ENCODE measurements at regions not wholly inside any gene's neighbourhood (a gene's known extent, or its start where the extent isn't known, plus 50 kb on each side); places are given as distances from the start of the nearest gene placed in this dataset.

- no peak for DNase-seq (ENCODE audit: extremely low read depth, low read depth)
Observed at GRCh38 chr10:125514206-125515162, 168.5 kb downstream of the TEX36 start.

- DNase-seq (ENCODE audit: extremely low read depth, low read depth) = no peak
Observed at GRCh38 chr10:125513429-125514182, 169.4 kb downstream of the TEX36 start.

- DNase-seq (ENCODE audit: extremely low read depth, low read depth) = no peak
Observed at GRCh38 chr10:125510998-125511397, 172.0 kb downstream of the TEX36 start.

DNA sequence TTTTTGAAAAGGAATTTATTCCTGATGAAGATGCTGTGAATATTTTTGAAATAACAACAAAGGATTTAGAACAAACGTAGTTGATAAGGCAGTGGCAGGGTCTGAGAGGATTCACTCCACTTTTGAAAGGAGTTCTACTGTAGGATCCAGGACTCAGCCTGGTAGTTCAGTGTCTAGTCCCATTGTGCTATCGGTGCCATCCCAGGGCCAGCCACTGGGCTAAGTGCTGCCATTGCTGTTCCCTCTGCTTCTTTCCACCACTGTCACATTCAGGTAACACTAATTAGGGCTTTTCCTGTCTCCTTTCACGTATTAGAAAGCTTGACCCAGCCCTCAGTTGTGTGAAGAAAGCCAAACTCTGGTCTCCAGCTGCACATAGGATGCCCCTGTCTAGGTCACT, 177.3 kb downstream of the TEX36 start:
- no peak for DNase-seq (ENCODE audit: extremely low read depth, low read depth)

GRCh38 chr10:125502276-125502675, 180.7 kb downstream of the TEX36 start:
- no peak for DNase-seq (ENCODE audit: extremely low read depth, low read depth)

- DNase-seq (ENCODE audit: extremely low read depth, low read depth) = no peak
Observed at GRCh38 chr10:125495386-125495785, 187.6 kb downstream of the TEX36 start.

- DNase-seq (ENCODE audit: extremely low read depth, low read depth) = no peak
Observed at GRCh38 chr10:125494651-125495239, 188.2 kb downstream of the TEX36 start.

DNA sequence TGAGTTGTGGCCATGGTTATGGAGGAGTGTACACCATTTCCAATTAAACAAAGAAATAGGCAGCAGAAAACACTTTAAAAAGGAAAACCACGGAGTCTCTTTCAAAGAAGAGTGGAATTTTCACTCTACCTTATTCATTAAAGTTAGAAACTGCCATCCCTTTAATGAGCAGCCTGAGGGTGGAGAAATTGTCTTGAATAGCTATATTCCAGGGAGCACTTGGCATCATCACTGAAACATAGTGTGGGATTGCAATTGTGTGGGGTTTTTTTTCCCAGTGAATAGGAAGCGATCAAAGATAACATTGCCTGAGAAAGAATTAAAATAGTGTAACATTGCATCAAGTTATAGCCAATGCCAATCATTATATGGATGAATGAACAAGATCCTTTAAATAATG, 191.6 kb downstream of the TEX36 start:
- DNase-seq (ENCODE audit: extremely low read depth, low read depth) = no peak

GRCh38 chr10:125489731-125490130, 193.2 kb downstream of the TEX36 start:
- DNase-seq (ENCODE audit: extremely low read depth, low read depth) = no peak

- DNase-seq (ENCODE audit: extremely low read depth, low read depth) = no peak
Observed at GRCh38 chr10:125485665-125486064, 197.3 kb downstream of the TEX36 start.

GRCh38 chr10:125484035-125484732, 198.8 kb downstream of the TEX36 start:
- DNase-seq (ENCODE audit: extremely low read depth, low read depth) = no peak

DNA sequence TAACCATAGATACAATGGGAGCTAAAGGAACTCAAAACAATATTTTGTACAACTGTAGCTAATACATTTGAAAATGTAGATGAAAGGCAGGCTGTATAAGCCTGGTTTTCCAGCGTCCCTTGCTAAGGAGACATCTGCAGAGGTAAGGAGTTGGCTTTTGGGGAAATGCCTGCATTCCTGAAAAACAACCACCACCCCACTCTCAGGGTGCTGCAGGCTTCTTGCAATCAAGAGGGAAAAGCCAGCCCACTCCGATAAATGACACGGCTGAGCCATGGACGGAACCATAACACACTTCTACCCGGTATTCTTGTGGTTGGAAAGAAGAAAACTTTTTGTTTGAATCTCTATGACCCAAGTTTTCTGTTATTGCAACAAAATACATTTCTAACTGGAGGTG, 200.3 kb downstream of the TEX36 start:
- DNase-seq (ENCODE audit: extremely low read depth, low read depth) = no peak

GRCh38 chr10:125482108-125482507, 200.9 kb downstream of the TEX36 start:
- DNase-seq (ENCODE audit: extremely low read depth, low read depth) = no peak

DNA sequence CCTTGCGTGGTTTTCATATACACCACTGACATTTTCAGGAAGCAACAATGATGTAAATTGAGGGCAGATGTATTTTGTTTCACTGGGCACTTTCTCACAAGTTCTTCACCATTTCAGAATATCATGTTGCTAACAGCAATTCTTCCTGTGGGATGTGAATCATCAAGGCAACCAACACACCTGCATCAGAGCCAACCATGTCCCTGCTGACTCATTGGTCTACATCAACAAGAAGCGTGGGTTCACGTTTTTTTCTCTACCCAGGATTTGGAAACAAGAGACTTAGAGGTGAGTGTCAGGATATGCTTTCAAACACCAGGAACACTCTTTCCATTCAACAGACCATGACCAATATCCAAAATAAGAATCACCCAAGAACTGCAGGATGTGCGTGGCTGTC, 203.9 kb downstream of the TEX36 start:
- DNase-seq (ENCODE audit: extremely low read depth, low read depth) = no peak

DNA sequence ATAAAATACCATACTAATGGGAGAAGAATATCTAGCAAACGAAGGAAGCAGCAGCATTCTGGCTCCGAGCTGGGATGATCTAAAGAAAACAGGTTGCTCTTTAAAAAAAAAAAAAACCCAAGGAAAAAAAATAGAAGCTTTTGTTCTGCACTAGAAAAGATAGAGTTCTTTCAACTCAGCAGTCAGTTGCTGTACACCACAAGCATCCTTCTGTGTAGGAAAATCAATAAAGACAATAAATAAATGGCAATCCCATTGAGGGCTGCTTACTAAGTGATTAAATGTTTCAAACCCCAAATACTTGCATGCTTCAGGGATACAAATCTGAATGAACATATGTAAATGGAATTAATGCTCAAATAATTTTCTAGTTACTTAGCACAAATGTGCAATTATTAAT, 207.1 kb downstream of the TEX36 start:
- DNase-seq (ENCODE audit: extremely low read depth, low read depth) = no peak

DNA sequence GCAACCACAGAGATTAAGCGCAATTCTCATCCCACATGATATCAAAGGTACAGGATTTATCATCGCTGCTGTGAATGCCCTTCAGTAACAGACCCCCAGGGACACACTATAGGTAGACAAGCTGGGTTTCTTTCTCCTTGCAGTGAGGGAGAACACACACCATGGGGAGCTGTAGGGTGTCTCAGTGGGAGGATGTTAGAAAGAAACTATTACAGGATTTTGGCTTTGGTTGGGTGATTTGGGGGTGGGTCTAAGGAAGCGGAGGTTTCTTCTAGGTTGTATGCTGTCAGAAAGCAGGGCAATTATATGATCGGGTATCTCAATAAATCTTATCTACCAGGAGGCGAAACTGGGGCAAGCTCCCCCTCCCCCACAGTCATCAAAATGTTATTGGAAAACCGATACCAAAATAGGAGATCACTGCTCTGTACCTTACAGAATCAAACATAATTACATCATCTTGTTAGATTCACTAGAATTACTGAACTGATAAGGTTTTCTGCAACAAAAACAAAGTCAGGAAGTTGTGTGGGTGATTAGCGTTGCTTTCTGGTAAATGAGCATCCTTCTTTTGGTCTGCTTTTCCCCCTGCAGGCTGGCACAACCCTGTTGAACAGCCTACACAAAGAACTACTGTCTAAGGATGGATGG, 209.7 kb downstream of the TEX36 start:
- DNase-seq (ENCODE audit: extremely low read depth, low read depth) = no peak

- no peak for DNase-seq (ENCODE audit: extremely low read depth, low read depth)
Observed at GRCh38 chr10:125472010-125472607, 210.9 kb downstream of the TEX36 start.

DNA sequence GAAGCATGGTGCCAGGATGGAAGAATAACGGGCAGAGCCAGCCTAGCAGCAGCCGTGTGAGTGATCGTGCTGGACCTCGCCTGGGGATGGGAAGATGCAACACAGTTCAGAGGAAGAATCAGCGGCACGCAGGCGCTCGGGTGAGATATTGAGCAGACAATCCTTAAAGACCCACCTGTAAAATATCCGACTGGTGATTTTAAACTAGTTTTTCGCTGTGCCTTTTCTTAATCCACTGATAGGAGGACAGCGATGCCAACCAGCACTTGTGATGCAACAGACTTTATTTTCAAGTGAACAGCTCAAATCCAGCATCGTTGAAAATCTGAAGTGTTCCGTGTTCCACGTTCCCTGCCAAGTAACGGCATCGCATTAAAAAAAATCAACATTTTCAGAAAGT, 214.7 kb downstream of the TEX36 start:
- DNase-seq (ENCODE audit: extremely low read depth, low read depth) = no peak

- no peak for DNase-seq (ENCODE audit: extremely low read depth, low read depth)
Observed at GRCh38 chr10:125466685-125467084, 216.3 kb downstream of the TEX36 start.

GRCh38 chr10:125462845-125463244, 220.1 kb downstream of the TEX36 start:
- DNase-seq (ENCODE audit: extremely low read depth, low read depth) = no peak
